Gastroesophageal sphincter (tissue), 4 donors: ENCODE measurements at regions not wholly inside any gene's neighbourhood (a gene's known extent, or its start where the extent isn't known, plus 50 kb on each side); places are given as distances from the start of the nearest gene placed in this dataset.

ENCODE experiments used
- ATAC-seq: fragments of 150-250 bp; one replicate; pipeline ENCODE4 v1.9.1; 2016; ENCODE audit warnings: mild to moderate bottlenecking, moderate library complexity
- H3K27ac ChIP-seq, 4 donors: fragments of 200-600 bp; sonication (generic) in 3 of 4; 1 replicate in 3 of 4; 2 replicates in 1 of 4; pipeline ENCODE4 v1.5.1; 2016 to 2019
- H3K27me3 ChIP-seq: fragments of 200-600 bp; sonication (generic); one replicate; pipeline ENCODE4 v1.5.1; 2019
- H3K36me3 ChIP-seq, 2 donors: fragments of 200-600 bp; sonication (generic); one replicate each; pipeline ENCODE4 v1.5.1; 2019; ENCODE audit warnings: control low read depth in 1 of 2
- H3K4me1 ChIP-seq, 3 donors: fragments of 200-600 bp; sonication (generic); 1 replicate in 2 of 3; 2 replicates in 1 of 3; pipeline ENCODE4 v1.5.1; 2016 to 2019; ENCODE audit warnings: control low read depth in 2 of 3
- H3K4me3 ChIP-seq, 2 donors: fragments of 200-600 bp; sonication (generic); one replicate each; pipeline ENCODE4 v1.5.1; 2019; ENCODE audit warnings: mild to moderate bottlenecking in 1 of 2, moderate library complexity in 1 of 2
- H3K9me3 ChIP-seq, 3 donors: fragments of 200-600 bp; sonication (generic); one replicate each; pipeline ENCODE4 v1.5.1; 2017 to 2019; ENCODE audit warnings: control low read depth in 2 of 3
- EP300 ChIP-seq: sonication (generic); formaldehyde crosslinking; IDR thresholded peaks from one replicate; pipeline ENCODE4 v1.6.1; 2017; ENCODE audit warnings: antibody characterized with exemption, mild to moderate bottlenecking
- POLR2A ChIP-seq, 2 donors: fragments of 450-650 bp; IDR thresholded peaks; one replicate each; pipeline ENCODE4 v1.6.1; 2017; ENCODE audit warnings: antibody characterized with exemption in 2 of 2, mild to moderate bottlenecking in 2 of 2, moderate library complexity in 1 of 2
- POLR2AphosphoS5 ChIP-seq: sonication (generic); formaldehyde crosslinking; IDR thresholded peaks from one replicate; pipeline ENCODE4 v1.6.1; 2017; ENCODE audit warnings: antibody characterized with exemption
- WGBS, 2 donors: methylation state at CpG; one replicate each; pipeline ENCODE4 v1.1.5; 2018; ENCODE audit warnings: low coverage in 1 of 2; 5-methylcytosine and 5-hydroxymethylcytosine counted together
- TF ChIP-seq, protein P1 (sequence below), 4 experiments: fragments of 200-600 bp in 2 of 4; fragments of 450-650 bp in 2 of 4; sonication (generic) in 1 of 4; IDR thresholded peaks; one replicate each; pipeline ENCODE4 v1.5.1; 2017 to 2019; ENCODE audit warnings: antibody characterized with exemption in 4 of 4, mild to moderate bottlenecking in 2 of 4, moderate library complexity in 2 of 4

GRCh38 chr3:124663690-124664089, 66.6 kb upstream of the UMPS start:
- no peak for ATAC-seq
- Histone ChIP-seq H3K4me3 (no peak overlapping the region), H3K27ac (no peak overlapping the region), H3K4me1 (no peaks in the 10 kb centered on the region), H3K36me3 (peaks cover 0 to 48% of the 10 kb centered on the region in 2 donors), H3K27me3 (no peaks in the 10 kb centered on the region), H3K9me3 (no peaks in the 10 kb centered on the region)
- no peak for TF ChIP-seq POLR2AphosphoS5
- no peak for TF ChIP-seq POLR2A (IDR thresholded peaks at IDR 0.05)
- no peak for TF ChIP-seq EP300
- TF ChIP-seq, protein P1, sequence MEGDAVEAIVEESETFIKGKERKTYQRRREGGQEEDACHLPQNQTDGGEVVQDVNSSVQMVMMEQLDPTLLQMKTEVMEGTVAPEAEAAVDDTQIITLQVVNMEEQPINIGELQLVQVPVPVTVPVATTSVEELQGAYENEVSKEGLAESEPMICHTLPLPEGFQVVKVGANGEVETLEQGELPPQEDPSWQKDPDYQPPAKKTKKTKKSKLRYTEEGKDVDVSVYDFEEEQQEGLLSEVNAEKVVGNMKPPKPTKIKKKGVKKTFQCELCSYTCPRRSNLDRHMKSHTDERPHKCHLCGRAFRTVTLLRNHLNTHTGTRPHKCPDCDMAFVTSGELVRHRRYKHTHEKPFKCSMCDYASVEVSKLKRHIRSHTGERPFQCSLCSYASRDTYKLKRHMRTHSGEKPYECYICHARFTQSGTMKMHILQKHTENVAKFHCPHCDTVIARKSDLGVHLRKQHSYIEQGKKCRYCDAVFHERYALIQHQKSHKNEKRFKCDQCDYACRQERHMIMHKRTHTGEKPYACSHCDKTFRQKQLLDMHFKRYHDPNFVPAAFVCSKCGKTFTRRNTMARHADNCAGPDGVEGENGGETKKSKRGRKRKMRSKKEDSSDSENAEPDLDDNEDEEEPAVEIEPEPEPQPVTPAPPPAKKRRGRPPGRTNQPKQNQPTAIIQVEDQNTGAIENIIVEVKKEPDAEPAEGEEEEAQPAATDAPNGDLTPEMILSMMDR (IDR thresholded peaks at IDR 0.05): no peak
- WGBS, 2 donors: 68 to 86% methylated on average over 2 of the region's 2 CpGs

DNA sequence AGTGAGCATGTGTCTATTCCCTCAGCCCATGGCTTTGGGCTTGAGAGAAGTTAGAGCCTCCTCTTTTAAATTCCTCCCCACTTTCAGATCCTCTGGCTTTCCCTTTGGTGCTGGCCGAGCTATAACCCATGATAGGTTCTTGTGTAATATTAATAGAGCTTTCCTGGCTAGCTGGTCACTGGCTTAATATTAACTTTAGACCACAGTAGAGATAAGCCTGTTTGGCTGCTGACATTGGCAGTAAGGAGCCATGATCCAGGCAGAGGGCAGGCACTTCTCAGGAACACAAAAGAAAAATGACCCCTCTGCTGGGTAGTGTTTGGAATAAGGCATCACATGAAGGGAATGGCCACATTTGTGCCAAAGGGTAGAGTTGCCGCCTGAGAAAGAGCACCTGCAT, 65.4 kb upstream of the UMPS start:
- TF ChIP-seq, protein P1 (IDR thresholded peaks at IDR 0.05): no peak
- TF ChIP-seq EP300 (no peak), POLR2AphosphoS5 (no peak), POLR2A (IDR thresholded peaks at IDR 0.05) (no peak)
- no peak for ATAC-seq
- Histone ChIP-seq H3K4me3 (no peak overlapping the region), H3K27me3 (no peaks in the 10 kb centered on the region), H3K27ac (no peak overlapping the region), H3K9me3 (no peaks in the 10 kb centered on the region), H3K4me1 (no peaks in the 10 kb centered on the region), H3K36me3 (peaks cover 0 to 41% of the 10 kb centered on the region in 2 donors)
- WGBS, 2 donors: 93% methylated on average over 2 of the region's 2 CpGs; no CpG with 5 or more reads in 1 of the 2 donors

- TF ChIP-seq, protein P1 (IDR thresholded peaks at IDR 0.05): no peak
- TF ChIP-seq POLR2A (IDR thresholded peaks at IDR 0.05) (no peak), POLR2AphosphoS5 (no peak), EP300 (no peak)
- peaks cover 0 to 47% of the 10 kb centered on the region in 2 donors for H3K36me3 ChIP-seq
- H3K27me3 ChIP-seq: no peaks in the 10 kb centered on the region
- no peak overlapping the region for H3K4me3 ChIP-seq
- no peak for ATAC-seq
- 80 to 85% methylated on average over 2 to 5 of the region's 5 CpGs for WGBS, 2 donors
- H3K4me1 ChIP-seq: no peaks in the 10 kb centered on the region
- no peaks in the 10 kb centered on the region for H3K9me3 ChIP-seq
- H3K27ac ChIP-seq: no peak overlapping the region
These were observed 64.2 kb upstream of the UMPS start for GRCh38 chr3:124666067-124666466.

GRCh38 chr3:124669470-124669869, 60.8 kb upstream of the UMPS start:
- ATAC-seq: no peak
- Histone ChIP-seq H3K27ac (no peak overlapping the region), H3K4me1 (no peaks in the 10 kb centered on the region), H3K36me3 (peaks cover 0 to 60% of the 10 kb centered on the region in 2 donors), H3K9me3 (no peaks in the 10 kb centered on the region), H3K4me3 (no peak overlapping the region), H3K27me3 (no peaks in the 10 kb centered on the region)
- TF ChIP-seq EP300: no peak
- 36 to 61% methylated on average over 3 of the region's 3 CpGs for WGBS, 2 donors

DNA sequence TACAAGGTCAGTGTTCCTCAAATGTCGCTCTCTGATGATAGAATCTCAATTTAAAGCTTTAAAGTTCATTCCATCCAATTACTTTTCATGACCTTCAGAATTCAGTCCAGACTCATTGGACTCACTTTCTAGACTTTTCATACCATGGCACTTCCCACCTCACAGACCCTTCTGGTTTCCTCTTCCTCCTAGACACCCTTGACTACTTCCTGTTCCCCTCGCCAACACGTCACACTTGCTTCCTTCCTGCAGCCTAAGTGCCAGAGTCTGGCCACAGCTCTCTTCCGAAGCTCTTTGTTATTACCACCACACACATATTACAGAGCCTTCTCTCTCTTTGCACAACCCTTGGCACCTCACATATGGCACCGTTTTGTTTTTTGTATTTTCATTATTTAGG, 59.1 kb upstream of the UMPS start:
- no peaks in the 10 kb centered on the region for H3K9me3 ChIP-seq
- WGBS, 2 donors: 71 to 82% methylated on average over 5 of the region's 5 CpGs
- ATAC-seq: no peak
- no peaks in the 10 kb centered on the region for H3K27me3 ChIP-seq
- no peaks in the 10 kb centered on the region for H3K4me1 ChIP-seq
- peaks cover 0 to 71% of the 10 kb centered on the region in 2 donors for H3K36me3 ChIP-seq
- TF ChIP-seq POLR2AphosphoS5 (no peak), POLR2A (IDR thresholded peaks at IDR 0.05) (no peak), EP300 (no peak)
- TF ChIP-seq, protein P1 (IDR thresholded peaks at IDR 0.05): no peak
- no peak overlapping the region for H3K4me3 ChIP-seq
- no peak overlapping the region for H3K27ac ChIP-seq
